Activated B cell treated with CpG ODN at 0.5 μM for 24 hours (primary cell): ENCODE measurements at regions not wholly inside any gene's neighbourhood (a gene's known extent, or its start where the extent isn't known, plus 50 kb on each side); places are given as distances from the start of the nearest gene placed in this dataset.

Experiments
- ATAC-seq: fragments of 200-7000 bp; cut with Tn5 transposase; one replicate; pipeline ENCODE4 v1.10.0; 2021; ENCODE audit warnings: low read depth, mild to moderate bottlenecking, moderate library complexity
- CTCF ChIA-PET: fragments of 350-600 bp; sonication (Branson Sonifier 250); formaldehyde crosslinking; loops from one replicate; lab custom pipeline; 2021; ENCODE audit warnings: antibody characterized with exemption; lab: Charles Lee
- POLR2A ChIA-PET: fragments of 350-600 bp; sonication (Branson Sonifier 250); formaldehyde crosslinking; loops from one replicate; lab custom pipeline; 2021; ENCODE audit warnings: antibody characterized with exemption; lab: Charles Lee
- DNase-seq: peaks from one replicate; pipeline ENCODE4 v3.0.0; 2022
- H3K27ac Mint-ChIP-seq: one replicate; pipeline ENCODE4 v1.8.0; 2020; ENCODE audit warnings: mixed read lengths
- H3K27me3 Mint-ChIP-seq: one replicate; pipeline ENCODE4 v1.8.0; 2021; ENCODE audit warnings: mixed read lengths
- H3K36me3 Mint-ChIP-seq: one replicate; pipeline ENCODE4 v1.8.0; 2021; ENCODE audit warnings: low read depth, mixed read lengths
- H3K4me1 Mint-ChIP-seq: one replicate; pipeline ENCODE4 v1.8.0; 2021; ENCODE audit warnings: mixed read lengths
- H3K4me3 Mint-ChIP-seq: one replicate; pipeline ENCODE4 v1.8.0; 2020; ENCODE audit warnings: mild to moderate bottlenecking, mixed read lengths
- H3K9me3 Mint-ChIP-seq: one replicate; pipeline ENCODE4 v1.8.0; 2020; ENCODE audit warnings: mixed read lengths
- intact Hi-C: fragments of 100-400 bp; cut with micrococcal nuclease; formaldehyde crosslinking; loops from one replicate; pipeline ENCODE4 v1.15.1; 2024
- TF ChIP-seq, protein P1 (sequence below): fragments of 200-600 bp; IDR thresholded peaks from one replicate; pipeline ENCODE4 v1.8.0; 2022; ENCODE audit warnings: antibody characterized with exemption, mild to moderate bottlenecking

DNA sequence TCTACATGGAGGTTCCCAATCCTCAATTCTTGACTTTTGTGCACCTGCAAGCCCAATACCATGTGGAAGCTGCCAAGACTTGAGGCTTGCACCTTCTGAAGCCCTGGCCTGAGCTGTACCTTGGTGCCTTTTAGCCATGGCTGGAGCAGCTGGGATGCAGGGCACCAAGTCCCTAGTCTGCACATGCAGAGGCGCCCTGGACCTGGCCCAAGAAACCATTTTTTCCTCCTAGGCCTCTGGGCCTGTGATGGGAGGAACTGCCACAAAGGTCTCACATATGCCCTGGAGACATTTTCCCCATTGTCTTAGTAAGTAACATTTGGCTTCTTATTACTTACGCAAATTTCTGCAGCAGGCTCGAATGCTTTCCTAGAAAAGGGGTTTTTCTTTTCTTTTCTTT lies 431.9 kb upstream of the ANO5 start:
- ChIA-PET POLR2A (no interaction called here), CTCF (no interaction called here)
- no peak for DNase-seq
- TF ChIP-seq, protein P1, sequence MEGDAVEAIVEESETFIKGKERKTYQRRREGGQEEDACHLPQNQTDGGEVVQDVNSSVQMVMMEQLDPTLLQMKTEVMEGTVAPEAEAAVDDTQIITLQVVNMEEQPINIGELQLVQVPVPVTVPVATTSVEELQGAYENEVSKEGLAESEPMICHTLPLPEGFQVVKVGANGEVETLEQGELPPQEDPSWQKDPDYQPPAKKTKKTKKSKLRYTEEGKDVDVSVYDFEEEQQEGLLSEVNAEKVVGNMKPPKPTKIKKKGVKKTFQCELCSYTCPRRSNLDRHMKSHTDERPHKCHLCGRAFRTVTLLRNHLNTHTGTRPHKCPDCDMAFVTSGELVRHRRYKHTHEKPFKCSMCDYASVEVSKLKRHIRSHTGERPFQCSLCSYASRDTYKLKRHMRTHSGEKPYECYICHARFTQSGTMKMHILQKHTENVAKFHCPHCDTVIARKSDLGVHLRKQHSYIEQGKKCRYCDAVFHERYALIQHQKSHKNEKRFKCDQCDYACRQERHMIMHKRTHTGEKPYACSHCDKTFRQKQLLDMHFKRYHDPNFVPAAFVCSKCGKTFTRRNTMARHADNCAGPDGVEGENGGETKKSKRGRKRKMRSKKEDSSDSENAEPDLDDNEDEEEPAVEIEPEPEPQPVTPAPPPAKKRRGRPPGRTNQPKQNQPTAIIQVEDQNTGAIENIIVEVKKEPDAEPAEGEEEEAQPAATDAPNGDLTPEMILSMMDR: no peak
- Mint-ChIP-seq H3K4me3 (no peak overlapping the region), H3K9me3 (peaks cover 8% of the 10 kb centered on the region), H3K27me3 (no peaks in the 10 kb centered on the region), H3K27ac (no peak overlapping the region), H3K4me1 (no peaks in the 10 kb centered on the region), H3K36me3 (no peaks in the 10 kb centered on the region)
- no peak for ATAC-seq
- intact Hi-C loops: no loop called here

DNA sequence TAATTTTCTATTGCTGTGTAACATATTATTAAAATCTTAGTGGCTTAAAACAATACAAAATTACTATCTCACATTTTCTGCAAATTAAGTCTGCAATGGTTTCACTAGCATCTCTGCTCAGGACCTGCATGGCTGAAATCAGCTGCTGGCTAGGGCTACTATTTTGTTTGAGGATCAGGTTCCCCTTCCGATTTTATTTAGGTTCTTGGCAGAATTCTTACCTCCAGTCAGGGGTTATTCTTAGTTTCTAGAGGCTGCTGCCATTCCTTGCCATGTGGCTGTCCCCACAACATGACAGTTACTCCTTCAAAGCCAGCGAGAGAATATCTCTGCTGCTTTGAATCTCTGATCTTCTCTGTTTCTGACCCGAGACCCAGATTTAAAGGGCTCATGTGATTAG lies 424.5 kb upstream of the ANO5 start:
- no peak overlapping the region for H3K4me3 Mint-ChIP-seq
- intact Hi-C loops: no loop called here
- POLR2A ChIA-PET: no interaction called here

DNA sequence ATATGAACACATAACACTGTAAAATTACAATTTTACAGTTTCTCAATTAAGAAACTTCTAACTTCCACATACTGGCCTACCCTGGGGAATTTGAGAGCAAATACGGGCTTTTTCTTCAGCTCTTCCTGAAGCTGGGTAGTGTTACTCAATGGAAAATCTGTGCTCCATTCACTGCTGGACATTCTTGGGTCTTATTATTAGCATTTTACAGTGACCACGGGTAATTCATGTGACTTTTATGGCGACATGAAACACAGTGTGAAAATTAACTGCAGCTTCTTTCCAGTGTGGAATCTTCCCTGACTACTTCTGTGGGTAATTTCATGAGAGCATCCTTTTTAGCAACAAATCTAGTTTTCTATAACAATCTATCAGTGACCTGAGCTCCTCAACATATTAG lies 423.7 kb upstream of the ANO5 start:
- Mint-ChIP-seq H3K36me3 (no peaks in the 10 kb centered on the region), H3K4me3 (no peak overlapping the region), H3K4me1 (no peaks in the 10 kb centered on the region), H3K27me3 (no peaks in the 10 kb centered on the region), H3K9me3 (peaks cover 6% of the 10 kb centered on the region), H3K27ac (no peak overlapping the region)
- ChIA-PET POLR2A (no interaction called here), CTCF (no interaction called here)
- TF ChIP-seq, protein P1: no peak
- intact Hi-C loops: no loop called here
- ATAC-seq (no peak), DNase-seq (no peak)

More for the DNA sequence above, 424.5 kb upstream of the ANO5 start:
- no peaks in the 10 kb centered on the region for H3K36me3 Mint-ChIP-seq
- H3K27me3 Mint-ChIP-seq: no peaks in the 10 kb centered on the region
- peaks cover 6% of the 10 kb centered on the region for H3K9me3 Mint-ChIP-seq
- no peaks in the 10 kb centered on the region for H3K4me1 Mint-ChIP-seq
- CTCF ChIA-PET: no interaction called here
- no peak for ATAC-seq
- H3K27ac Mint-ChIP-seq: no peak overlapping the region
- no peak for DNase-seq
- TF ChIP-seq, protein P1: no peak

DNA sequence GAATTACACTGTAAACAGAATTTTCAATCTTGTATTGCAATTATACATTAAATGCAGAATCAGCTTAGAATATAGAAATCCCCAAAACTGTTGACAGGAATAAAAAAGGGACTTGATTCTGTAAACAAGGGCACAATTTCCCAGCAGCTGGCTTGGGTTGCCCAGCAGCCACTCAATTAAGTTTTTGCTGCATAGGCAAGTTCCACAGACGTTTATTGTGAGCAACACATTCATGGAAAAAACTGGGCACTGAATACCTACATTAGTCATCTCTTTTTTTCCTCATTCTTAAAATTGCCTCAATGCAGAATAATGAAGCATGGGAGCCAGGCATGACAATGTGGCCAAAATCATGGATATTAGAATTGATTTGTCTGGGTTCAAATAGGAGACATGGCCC lies 421.8 kb upstream of the ANO5 start:
- no peaks in the 10 kb centered on the region for H3K4me1 Mint-ChIP-seq
- no peaks in the 10 kb centered on the region for H3K36me3 Mint-ChIP-seq
- H3K9me3 Mint-ChIP-seq: peaks cover 6% of the 10 kb centered on the region
- CTCF ChIA-PET: no interaction called here
- POLR2A ChIA-PET: no interaction called here
- no peaks in the 10 kb centered on the region for H3K27me3 Mint-ChIP-seq
- H3K27ac Mint-ChIP-seq: no peak overlapping the region
- no peak overlapping the region for H3K4me3 Mint-ChIP-seq
- TF ChIP-seq, protein P1: no peak
- DNase-seq (no peak), ATAC-seq (no peak)
- intact Hi-C loops: no loop called here

DNA sequence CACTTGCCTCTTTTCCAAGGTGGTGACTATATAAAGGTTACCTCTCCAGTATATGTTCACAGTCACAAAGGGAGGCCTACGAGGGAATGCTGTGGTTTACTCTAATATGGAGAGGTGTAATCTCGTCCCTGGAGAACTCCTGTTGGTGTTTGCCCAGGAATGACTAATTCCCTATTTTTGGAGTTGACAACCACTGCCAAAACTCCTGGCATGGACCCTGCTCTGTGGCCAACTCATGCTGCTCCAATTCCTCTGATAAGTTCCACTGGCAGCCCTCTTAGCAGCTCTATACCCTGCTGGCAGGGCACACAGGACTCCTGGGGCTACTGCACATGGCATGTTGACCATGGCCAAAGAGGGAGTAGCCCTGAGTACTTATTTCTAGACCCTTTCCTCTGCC lies 418.7 kb upstream of the ANO5 start:
- H3K9me3 Mint-ChIP-seq: peaks cover 7% of the 10 kb centered on the region
- ChIA-PET CTCF (no interaction called here), POLR2A (no interaction called here)
- TF ChIP-seq, protein P1: no peak
- H3K4me1 Mint-ChIP-seq: no peaks in the 10 kb centered on the region
- intact Hi-C loops: no loop called here
- DNase-seq (no peak), ATAC-seq (no peak)
- H3K27ac Mint-ChIP-seq: no peak overlapping the region
- H3K27me3 Mint-ChIP-seq: no peaks in the 10 kb centered on the region
- no peak overlapping the region for H3K4me3 Mint-ChIP-seq
- H3K36me3 Mint-ChIP-seq: no peaks in the 10 kb centered on the region
